Endothelial cell of umbilical vein (primary cell): ENCODE measurements at regions not wholly inside any gene's neighbourhood (a gene's known extent, or its start where the extent isn't known, plus 50 kb on each side); places are given as distances from the start of the nearest gene placed in this dataset.

Source experiments
- BruUV-seq: library from RNA; stranded (reverse); fragments of 400-500 nt; replicated peaks from 2 replicates; lab custom pipeline; 2021; lab: Mats Ljungman, UMichigan
- CTCF ChIA-PET: fragments of 300-600, 350-600 bp; sonication (Branson Sonifier 250); formaldehyde crosslinking; loops from one replicate; lab custom pipeline; 2021; ENCODE audit warnings: antibody characterized with exemption, inconsistent platforms; lab: Charles Lee
- POLR2A ChIA-PET: fragments of 300-600, 350-600 bp; sonication (Branson Sonifier 250); formaldehyde crosslinking; loops from one replicate; lab custom pipeline; 2021; ENCODE audit warnings: antibody characterized with exemption, inconsistent platforms; lab: Charles Lee
- DNase-seq: peaks from one replicate; pipeline ENCODE4 v3.0.0-alpha.2; 2011; ENCODE audit warnings: low read depth, low spot score
- FAIRE-seq: peaks from 2 replicates; lab custom pipeline; 2011; peaks lifted over from hg19 to GRCh38; lab: Jason Lieb, UNC
- H2AFZ ChIP-seq: 2 replicates; pipeline ENCODE4 v1.6.0; 2012; ENCODE audit warnings: low read depth, low read length, control low read depth, inconsistent platforms
- H3K27ac ChIP-seq: 2 replicates; pipeline ENCODE4 v1.5.1; 2011; ENCODE audit warnings: low read depth, mild to moderate bottlenecking, control low read depth, low read length, moderate library complexity; ENCODE audit not compliant: insufficient read depth
- H3K27me3 ChIP-seq, 2 experiments: 2 replicates each; pipeline versions ENCODE4 v1.6.0 to v1.6.1; 2011; ENCODE audit warnings: low read length in 2 of 2, mixed read lengths in 1 of 2; ENCODE audit not compliant: control insufficient read depth in 2 of 2, insufficient read depth in 2 of 2
- H3K36me3 ChIP-seq, 2 experiments: 2 replicates in 1 of 2; 3 replicates in 1 of 2; pipeline ENCODE4 v1.5.1; 2011; ENCODE audit warnings: low read length in 2 of 2, mild to moderate bottlenecking in 1 of 2, moderate library complexity in 1 of 2; ENCODE audit not compliant: control insufficient read depth in 2 of 2, insufficient read depth in 2 of 2; ENCODE audit errors: extremely low read depth in 1 of 2
- H3K4me1 ChIP-seq: 3 replicates; pipeline ENCODE4 v1.5.1; 2011; ENCODE audit warnings: mild to moderate bottlenecking, low read length; ENCODE audit not compliant: control insufficient read depth, insufficient read depth; ENCODE audit errors: extremely low read depth
- H3K4me2 ChIP-seq: 2 replicates; pipeline ENCODE4 v1.6.1; 2011; ENCODE audit warnings: low read length, control low read depth, mixed read lengths; ENCODE audit not compliant: insufficient read depth
- H3K4me3 ChIP-seq, 3 experiments: fragments of 200-600 bp in 1 of 3; sonication (generic), shearing (Covaris generic) in 1 of 3; replicated peaks in 1 of 3; 2 replicates each; pipeline ENCODE4 v1.5.1; 2011 to 2016; ENCODE audit warnings: control low read depth in 3 of 3, low read length in 3 of 3, mild to moderate bottlenecking in 2 of 3, inconsistent platforms in 1 of 3, low read depth in 1 of 3, moderate library complexity in 1 of 3; ENCODE audit not compliant: insufficient read depth in 1 of 3
- H3K79me2 ChIP-seq: 2 replicates; pipeline ENCODE4 v1.6.0; 2012; ENCODE audit warnings: low read length, inconsistent platforms; ENCODE audit not compliant: control insufficient read depth, insufficient read depth
- H3K9ac ChIP-seq: replicated peaks from 2 replicates; pipeline ENCODE3; 2011; ENCODE audit warnings: low read length, control low read depth; ENCODE audit not compliant: insufficient read depth; ENCODE audit errors: extremely low read depth
- H3K9me1 ChIP-seq: replicated peaks from 3 replicates; pipeline ENCODE4 v1.6.0; 2011; ENCODE audit warnings: mild to moderate bottlenecking, low read length; ENCODE audit not compliant: control insufficient read depth, insufficient read depth; ENCODE audit errors: extremely low read depth
- H3K9me3 ChIP-seq: replicated peaks from 2 replicates; pipeline ENCODE4 v1.5.1; 2012; ENCODE audit warnings: low read length, inconsistent platforms; ENCODE audit not compliant: control insufficient read depth, insufficient read depth
- H4K20me1 ChIP-seq: replicated peaks from 2 replicates; pipeline ENCODE3; 2011; ENCODE audit warnings: mild to moderate bottlenecking, low read length; ENCODE audit not compliant: control insufficient read depth, insufficient read depth; ENCODE audit errors: extremely low read depth
- CTCF ChIP-seq, 2 donors: IDR thresholded peaks; 1 replicate in 1 of 2; 2 replicates in 1 of 2; pipeline ENCODE4 v1.5.1; 2011; ENCODE audit warnings: low read length in 2 of 2, mild to moderate bottlenecking in 2 of 2, moderate library complexity in 2 of 2, control low read depth in 1 of 2, inconsistent platforms in 1 of 2, low read depth in 1 of 2; ENCODE audit not compliant: insufficient read depth in 1 of 2; ENCODE audit errors: extremely low read depth in 1 of 2
- EZH2 ChIP-seq: IDR thresholded peaks from 2 replicates; pipeline ENCODE4 v1.6.1; 2012; ENCODE audit warnings: borderline replicate concordance, low read depth, mild to moderate bottlenecking, moderate library complexity, low read length, inconsistent platforms; ENCODE audit not compliant: severe bottlenecking
- FOS ChIP-seq: IDR thresholded peaks from 2 replicates; pipeline ENCODE4 v1.6.1; 2011; ENCODE audit warnings: mild to moderate bottlenecking, low read length, moderate library complexity, borderline replicate concordance; ENCODE audit not compliant: insufficient read depth
- GATA2 ChIP-seq: IDR thresholded peaks from 2 replicates; pipeline ENCODE4 v1.7.0; 2011; ENCODE audit warnings: low read depth, mild to moderate bottlenecking, moderate library complexity, mixed read lengths, low read length; ENCODE audit not compliant: insufficient read length, insufficient read depth
- JUN ChIP-seq: IDR thresholded peaks from 2 replicates; pipeline ENCODE4 v1.6.1; 2011; ENCODE audit warnings: borderline replicate concordance, low read depth; ENCODE audit not compliant: insufficient read length, insufficient read depth
- MAX ChIP-seq: IDR thresholded peaks from 2 replicates; pipeline ENCODE4 v1.6.1; 2011; ENCODE audit not compliant: insufficient read depth, insufficient read length
- MYC ChIP-seq: IDR thresholded peaks from one replicate; pipeline ENCODE4 v1.6.1; 2011; ENCODE audit warnings: mild to moderate bottlenecking, low read depth, low read length
- POLR2A ChIP-seq: IDR thresholded peaks from 2 replicates; pipeline ENCODE4 v1.6.1; 2012; ENCODE audit warnings: low read depth, mild to moderate bottlenecking, control low read depth, low read length
- POLR2AphosphoS5 ChIP-seq: IDR thresholded peaks from 2 replicates; pipeline ENCODE4 v1.6.1; 2012; ENCODE audit warnings: low read depth, mild to moderate bottlenecking, control low read depth, low read length, moderate library complexity; ENCODE audit not compliant: insufficient read depth
- dilution Hi-C: fragments of 300-500 bp; cut with MboI; formaldehyde crosslinking; loops from one replicate; pipeline ENCODE4 v1.15.0; 2019; ENCODE audit warnings: low sequenced_read_pairs; ENCODE audit not compliant: extremely low pct_ligation_motif_present
- intact Hi-C: fragments of 100-400 bp; cut with micrococcal nuclease; formaldehyde crosslinking; loops from one replicate; pipeline ENCODE4 v1.10.0; 2022

DNA sequence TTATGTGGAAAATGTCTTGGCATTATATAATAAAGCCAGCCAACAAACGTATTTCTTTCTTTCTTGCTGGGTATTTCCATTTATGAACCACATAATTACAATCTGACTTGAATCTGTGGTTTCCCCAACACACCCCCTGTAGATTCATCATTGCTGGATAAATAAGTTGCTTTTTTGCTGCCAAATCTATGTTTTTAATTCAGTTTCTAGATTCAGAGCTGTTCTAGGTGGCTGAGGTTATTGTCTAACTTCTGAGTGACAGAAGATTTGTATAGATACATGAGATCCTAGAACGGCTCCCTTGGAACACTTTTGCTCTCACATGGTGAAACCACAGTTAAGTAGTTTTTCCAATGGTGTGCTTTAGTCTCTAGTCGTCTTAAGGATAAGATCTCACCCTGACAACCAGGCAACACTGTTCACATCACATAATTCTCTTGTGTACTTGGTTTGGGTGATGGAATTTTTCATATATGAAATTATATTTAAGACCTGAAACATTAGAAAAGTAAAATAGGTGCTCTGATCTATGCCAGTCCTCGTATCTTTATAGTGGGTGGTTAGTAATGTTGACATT is 239.1 kb downstream of the KLF12 start:
- intact Hi-C loops (no loop called here), dilution Hi-C loops (no loop called here)
- Histone ChIP-seq H3K4me1 (no peaks in the 10 kb centered on the region), H3K4me3 (no peak overlapping the region), H3K9me3 (no peaks in the 10 kb centered on the region), H3K79me2 (no peaks in the 10 kb centered on the region), H4K20me1 (no peaks in the 10 kb centered on the region), H3K36me3 (no peaks in the 10 kb centered on the region), H3K27me3 (no peaks in the 10 kb centered on the region), H3K9ac (no peak overlapping the region), H3K27ac (no peak overlapping the region), H3K4me2 (no peak overlapping the region), H3K9me1 (no peaks in the 10 kb centered on the region), H2AFZ (no peak overlapping the region)
- no TSS peak for BruUV-seq
- ChIA-PET CTCF (no interaction called here), POLR2A (no interaction called here)
- FAIRE-seq (no peak), DNase-seq (no peak)
- TF ChIP-seq POLR2AphosphoS5 (no peak), GATA2 (no peak), MAX (no peak), POLR2A (no peak), CTCF (IDR thresholded peaks at IDR 0.05; ENCODE audit: extremely low read depth in 1 of 2, insufficient read depth in 1 of 2, low read depth in 1 of 2, low read length in 2 of 2) (no peak), JUN (no peak), EZH2 (no peak), FOS (no peak), MYC (no peak)
